GM18868 (cell line): ENCODE measurements at regions not wholly inside any gene's neighbourhood (a gene's known extent, or its start where the extent isn't known, plus 50 kb on each side); places are given as distances from the start of the nearest gene placed in this dataset.
"Not testable (repeated sequence)": the region's sequence is repeated elsewhere in the genome, so short reads cannot be mapped to it uniquely, and the experiment has no call there.

ENCODE experiments used
- ATAC-seq: cut with Tn5 transposase; IDR thresholded peaks from one replicate; pipeline ENCODE4 v1.9.1; 2021; ENCODE audit warnings: mild to moderate bottlenecking, moderate library complexity; ENCODE audit not compliant: unreplicated experiment

DNA sequence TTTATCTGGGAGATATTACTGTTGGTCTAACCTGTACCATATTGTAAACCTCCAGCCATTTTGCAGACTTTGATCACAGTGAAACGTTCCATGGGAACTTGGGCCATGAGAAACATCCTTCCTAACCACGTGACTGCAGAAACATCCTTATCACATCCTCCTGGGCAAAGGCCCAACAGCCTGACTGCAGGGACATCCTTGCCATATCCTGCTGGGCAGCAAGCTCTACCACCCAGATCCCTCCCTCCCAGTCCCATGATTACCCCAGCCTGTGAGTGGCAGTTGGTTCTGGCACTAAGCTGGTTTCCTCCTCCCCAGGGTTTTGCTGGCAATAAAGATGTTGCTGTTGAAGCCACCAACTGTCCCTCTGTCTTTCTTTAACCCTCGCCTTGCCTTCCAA is 201.2 kb downstream of the POTEC start:
- ATAC-seq: not testable (repeated sequence)

DNA sequence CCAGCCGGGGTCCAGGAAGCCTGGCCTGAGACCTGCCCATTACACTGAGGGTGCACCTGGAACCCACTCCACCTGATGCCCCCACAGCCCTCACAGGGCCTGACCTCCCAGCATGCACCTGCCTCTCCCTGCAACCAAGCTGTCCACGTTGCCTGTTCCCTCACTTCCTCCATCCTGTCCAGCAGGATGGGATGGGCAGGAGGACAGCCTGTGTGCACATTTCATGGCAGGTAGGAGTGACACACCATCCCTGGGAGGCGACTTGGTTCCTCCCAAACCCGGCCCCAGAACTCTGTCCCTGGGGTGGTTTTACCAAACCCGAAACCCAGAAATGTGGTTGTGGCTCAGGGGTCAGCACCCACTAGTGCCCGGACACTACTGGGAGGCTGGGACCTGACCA is 203.8 kb upstream of the ZNF519 start:
- ATAC-seq: not testable (repeated sequence)

DNA sequence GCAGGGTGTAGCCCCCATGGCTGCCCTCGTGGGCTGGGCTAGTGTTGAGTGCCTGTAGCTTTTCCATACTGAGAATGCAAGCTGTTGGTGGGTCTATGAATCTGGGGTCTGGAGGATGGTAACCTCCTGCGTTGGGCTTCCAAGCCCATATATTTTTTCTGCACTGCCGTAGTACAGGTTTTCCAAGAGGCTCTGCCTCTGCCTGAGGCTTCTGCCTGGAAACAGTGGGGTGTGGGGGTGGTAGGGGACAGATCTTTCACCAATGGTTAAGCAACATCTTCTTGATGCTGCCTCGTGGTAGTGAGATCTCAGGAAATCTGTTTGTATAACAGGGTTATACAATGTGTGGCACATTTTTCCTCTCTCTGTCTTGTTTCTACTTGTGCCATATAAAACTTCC is 189.0 kb upstream of the ZNF519 start:
- ATAC-seq: not testable (repeated sequence)

DNA sequence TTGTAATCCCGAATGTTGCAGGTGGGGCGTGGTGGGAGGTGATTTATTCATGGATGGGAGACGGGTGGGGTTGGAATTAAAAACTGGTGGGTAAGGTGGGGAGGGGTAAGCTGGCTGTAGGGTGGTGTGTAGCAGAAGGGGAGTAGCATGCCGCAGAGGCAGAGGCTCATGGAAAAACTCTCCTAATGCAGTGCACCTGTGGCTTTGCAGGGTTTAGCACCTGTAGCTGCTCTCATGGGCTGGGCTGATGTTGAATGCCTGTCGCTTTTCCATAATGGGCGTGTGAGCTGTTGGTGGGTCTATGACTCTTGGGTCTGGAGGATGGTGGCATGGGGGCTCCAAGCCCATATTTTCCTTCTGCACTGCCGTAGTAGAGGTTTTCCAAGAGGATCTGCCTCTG is 169.0 kb upstream of the ZNF519 start:
- not testable (repeated sequence) for ATAC-seq

DNA sequence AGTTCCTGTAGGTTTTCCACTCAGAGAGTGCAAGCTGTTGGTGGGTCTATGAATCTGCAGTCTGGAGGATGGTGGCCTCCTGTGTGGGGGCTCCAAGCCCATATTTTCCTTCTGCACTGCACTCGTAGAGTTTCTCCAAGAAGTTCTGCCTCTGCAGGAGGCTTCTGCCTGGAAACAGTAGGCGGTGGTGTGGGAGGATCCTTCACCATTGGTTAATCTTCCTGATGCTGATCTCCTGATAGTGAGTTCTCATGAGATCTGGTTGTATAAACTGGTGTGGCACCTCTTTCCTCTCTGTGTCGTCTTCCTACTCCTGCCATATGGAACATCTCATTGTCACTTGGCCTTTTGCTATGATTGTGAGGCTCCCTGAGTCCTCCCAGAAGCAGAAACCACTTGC is 162.8 kb upstream of the ZNF519 start:
- not testable (repeated sequence) for ATAC-seq

DNA sequence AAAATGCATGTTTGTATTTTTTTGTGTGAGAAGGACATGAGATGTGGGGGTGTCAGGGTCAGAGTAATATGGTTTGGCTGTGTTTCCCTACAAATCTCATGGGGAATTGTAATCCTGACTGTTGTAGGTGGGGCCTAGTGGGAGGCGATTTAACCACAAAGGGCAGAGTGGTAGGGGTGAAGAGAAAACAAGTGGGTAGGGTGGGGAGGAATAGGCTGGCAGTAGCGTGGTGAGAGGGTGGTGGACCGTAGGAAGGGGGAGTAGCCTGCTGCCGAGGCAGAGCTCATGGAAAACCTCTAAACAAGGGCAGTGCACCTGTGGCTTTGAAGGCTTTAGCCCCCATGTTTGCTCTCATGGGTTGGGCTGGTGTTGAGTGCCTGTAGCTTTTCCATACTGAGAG is 152.8 kb upstream of the ZNF519 start:
- ATAC-seq: no peak

DNA sequence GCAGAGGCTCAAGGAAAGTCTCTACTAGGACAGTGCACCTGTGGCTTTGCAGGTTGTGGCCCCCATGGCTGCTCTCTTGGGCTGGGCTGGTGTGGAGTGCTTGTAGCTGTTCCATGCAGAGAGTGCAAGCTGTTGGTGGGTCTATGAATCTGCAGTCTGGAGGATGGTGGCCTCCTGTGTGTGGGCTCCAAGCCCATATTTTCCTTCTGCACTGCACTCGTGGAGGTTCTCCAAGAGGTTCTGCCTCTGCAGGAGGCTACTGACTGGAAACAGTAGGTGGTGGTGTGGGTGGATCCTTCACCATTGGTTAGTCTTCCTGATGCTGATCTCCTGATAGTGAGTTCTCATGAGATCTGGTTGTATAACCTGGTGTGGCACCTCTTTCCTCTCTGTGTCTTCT is 143.2 kb upstream of the ZNF519 start:
- ATAC-seq: not testable (repeated sequence)

DNA sequence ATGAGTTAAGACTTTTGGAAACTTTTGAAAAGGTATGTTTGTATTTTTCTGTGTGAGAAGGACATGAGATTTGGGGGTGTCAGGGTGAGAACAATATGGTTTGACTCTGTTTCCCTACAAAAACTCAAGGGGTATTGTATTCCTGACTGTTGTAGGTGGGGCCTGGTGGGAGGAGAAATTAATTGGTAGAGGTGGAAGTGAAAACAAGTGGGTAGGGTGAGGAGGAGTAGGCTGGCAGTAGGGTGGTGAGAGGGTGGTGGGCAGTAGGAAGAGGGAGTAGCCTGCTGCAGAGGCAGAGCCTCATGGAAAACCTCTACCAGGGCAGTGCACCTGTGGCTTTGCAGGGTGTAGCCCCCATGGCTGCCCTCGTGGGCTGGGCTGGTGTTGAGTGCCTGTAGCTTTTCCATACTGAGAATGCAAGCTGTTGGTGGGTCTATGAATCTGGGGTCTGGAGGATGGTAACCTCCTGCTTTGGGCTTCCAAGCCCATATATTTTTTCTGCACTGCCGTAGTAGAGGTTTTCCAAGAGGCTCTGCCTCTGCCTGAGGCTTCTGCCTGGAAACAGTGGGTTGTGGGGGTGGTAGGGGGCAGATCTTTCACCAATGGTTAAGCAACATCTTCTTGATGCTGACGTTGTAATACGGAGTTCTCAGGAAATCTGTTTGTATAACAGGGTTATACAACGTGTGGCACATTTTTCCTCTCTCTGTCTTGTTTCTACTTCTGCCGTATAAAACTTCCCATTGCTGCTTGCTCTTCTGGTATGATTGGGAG is 133.6 kb upstream of the ZNF519 start:
- not testable (repeated sequence) for ATAC-seq

DNA sequence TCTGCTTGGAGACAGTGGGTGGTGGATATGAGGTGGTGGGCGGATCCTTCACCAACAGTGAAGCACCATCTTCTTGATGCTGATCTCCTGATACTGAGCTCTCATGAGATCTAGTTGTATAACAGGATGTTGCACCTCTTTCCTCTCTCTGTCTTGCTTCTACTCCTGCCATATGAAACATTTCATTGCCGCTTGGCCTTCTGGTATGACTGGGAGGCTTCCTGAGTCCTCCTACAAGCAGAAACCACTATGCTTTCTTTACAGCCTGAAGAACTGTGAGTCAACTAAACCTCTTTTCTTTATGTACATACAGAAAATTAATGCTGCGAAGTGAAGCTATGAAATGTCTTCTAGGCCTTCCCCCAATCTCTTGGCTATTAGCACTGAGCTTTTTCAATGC is 130.6 kb upstream of the ZNF519 start:
- not testable (repeated sequence) for ATAC-seq

DNA sequence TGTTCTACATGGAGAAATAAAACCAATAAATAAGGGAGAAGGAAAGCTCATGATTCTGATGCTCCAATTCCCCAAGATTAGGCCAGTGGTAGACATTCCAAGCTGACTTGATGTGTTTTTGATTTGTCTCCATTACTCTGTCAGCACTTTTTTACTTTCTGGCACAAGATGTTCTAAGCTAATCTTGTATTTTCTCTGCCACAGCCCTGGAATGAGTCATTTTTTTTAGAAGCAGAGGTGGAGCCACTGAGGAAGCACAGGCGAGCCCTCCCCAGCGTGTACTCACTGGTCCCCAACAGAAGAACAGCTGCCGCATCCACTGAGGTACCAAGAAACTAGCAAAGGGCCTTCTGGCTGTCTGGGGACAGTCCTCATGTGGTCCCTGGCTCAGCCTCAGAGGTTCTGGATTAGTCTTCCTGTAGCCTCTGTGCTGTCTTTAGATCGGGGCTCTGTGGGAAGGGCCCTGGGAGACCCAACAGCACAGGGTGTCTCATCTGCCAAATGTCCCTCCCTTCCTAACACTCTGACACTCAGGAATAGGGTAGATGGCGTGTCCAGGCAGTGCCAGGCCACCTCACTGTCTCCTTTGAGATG is 117.9 kb upstream of the ZNF519 start:
- not testable (repeated sequence) for ATAC-seq

DNA sequence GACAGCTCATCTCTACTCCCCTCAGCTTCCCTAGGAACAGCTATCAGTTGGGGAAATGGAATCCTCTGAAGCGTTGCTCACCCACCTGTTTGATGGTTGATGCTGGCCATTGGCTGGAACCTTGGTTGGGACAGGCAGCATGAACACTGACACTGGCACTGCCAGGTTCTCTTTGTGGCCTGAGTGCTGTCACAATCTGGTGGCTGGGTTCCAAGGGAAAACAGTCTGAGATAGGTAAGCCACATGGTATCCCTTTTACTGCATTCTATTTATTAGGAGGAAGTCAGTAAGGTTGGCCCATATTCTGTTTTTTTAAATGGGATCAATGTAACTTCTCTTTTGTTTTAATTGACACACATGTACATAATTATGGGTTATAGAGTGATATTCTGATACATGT is 107.0 kb upstream of the ZNF519 start:
- not testable (repeated sequence) for ATAC-seq

DNA sequence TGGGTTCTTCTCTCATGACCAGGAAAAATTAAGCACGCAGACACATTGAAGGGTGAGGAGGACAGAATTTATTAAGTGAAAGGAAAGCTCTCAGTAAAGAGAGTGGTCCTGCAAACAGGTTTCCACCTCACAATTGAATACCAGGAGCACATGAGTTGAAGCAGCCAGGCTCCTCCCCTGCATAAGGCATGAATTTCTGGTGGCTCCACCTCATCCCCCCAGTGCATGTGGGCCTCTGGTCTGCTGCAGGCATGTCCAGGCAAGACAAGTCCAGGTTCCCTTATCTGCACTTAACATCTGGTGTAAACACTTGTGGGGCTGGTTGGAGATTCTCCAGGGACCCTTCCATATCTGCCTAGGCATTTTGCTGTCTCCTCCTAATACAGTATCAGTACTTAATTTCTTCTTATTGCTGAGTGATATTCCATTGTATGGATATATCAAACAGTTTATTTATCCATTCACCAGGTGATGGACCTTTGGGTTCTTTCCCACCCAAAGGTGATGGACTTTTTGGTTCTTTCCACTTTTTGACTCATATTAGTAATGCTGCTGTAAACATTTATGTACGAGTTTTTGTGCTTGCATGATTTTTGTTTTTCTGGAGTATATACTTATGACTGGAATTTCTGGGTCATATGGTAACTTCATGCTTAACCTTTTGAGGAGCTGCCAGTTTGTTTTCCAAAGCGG is 104.3 kb upstream of the ZNF519 start:
- ATAC-seq: peak; percentile 54

DNA sequence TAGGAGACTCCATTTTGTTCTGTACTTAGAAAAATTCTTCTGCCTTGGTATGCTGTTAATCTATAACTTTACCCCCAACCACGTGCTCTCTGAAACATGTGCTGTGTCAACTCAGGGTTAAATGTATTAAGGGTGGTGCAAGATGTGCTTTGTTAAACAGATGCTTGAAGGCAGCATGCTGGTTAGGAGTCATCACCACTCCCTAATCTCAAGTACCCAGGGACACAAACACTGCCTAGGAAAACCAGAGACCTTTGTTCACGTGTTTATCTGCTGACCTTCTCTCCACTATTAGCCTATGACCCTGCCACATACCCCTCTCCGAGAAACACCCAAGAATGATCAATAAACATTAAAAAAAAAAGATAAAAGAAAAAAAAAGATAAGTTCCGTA is 93.0 kb upstream of the ZNF519 start:
- not testable (repeated sequence) for ATAC-seq

DNA sequence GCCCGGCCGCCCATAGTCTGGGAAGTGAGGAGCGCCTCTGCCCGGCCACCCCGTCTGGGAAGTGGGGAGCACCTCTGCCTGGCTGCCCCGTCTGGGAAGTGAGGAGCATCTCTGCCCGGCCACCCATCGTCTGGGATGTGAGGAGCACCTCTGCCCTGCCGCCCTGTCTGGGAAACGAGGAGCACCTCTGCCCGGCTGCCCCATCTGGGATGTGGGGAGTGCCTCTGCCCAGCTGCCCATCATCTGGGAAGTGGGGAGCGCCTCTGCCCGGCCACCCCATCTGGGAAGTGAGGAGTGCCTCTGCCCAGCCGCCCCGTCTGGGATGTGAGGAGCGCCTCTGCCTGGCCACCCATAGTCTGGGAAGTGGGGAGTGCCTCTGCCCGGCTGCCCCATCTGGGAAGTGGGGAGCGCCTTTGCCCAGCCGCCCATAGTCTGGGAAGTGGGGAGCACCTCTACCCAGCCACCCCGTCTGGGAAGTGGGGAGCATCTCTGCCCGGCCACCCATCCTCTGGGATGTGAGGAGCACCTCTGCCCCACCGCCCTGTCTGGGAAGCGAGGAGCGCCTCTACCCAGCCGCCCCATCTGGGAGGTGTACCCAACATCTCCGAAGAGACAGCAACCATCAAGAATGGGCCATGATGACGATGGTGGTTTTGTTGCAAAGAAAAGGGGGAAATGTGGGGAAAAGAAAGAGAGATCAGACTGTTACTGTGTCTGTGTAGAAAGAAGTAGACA is 92.5 kb upstream of the ZNF519 start:
- not testable (repeated sequence) for ATAC-seq

DNA sequence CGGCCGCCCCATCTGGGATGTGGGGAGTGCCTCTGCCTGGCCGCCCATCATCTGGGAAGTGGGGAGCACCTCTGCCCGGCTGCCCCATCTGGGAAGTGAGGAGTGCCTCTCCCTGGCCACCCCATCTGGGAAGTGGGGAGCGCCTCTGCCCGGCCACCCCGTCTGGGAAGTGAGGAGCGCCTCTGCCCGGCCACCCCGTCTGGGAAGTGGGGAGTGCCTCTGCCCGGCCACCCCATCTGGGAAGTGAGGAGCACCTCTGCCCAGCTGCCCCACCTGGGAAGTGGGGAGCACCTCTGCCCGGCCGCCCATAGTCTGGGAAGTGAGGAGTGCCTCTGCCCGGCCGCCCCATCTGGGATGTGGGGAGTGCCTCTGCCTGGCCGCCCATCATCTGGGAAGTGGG is 91.7 kb upstream of the ZNF519 start:
- ATAC-seq: not testable (repeated sequence)

DNA sequence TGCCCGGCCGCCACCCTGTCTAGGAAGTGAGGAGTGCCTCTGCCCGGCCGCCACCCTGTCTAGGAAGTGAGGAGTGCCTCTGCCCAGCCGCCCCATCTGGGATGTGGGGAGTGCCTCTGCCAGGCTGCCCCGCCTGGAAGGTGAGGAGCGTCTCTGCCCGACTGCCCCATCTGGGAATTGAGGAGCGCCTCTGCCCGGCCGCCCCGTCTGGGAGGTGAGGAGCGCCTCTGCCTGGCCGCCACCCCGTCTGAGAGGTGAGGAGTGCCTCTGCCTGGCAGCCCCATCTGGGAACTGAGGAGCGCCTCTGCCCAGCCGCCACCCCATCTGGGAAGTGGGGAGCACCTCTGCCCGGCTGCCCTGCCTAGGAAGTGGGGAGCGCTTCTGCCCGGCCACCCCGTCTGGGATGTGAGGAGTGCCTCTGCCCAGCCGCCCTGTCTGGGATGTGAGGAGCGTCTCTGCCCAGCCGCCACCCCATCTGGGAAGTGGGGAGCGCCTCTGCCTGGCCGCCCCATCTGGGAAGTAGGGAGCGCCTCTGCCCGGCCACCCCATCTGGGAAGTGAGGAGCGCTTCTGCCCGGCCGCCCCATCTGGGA is 91.1 kb upstream of the ZNF519 start:
- ATAC-seq: not testable (repeated sequence)

DNA sequence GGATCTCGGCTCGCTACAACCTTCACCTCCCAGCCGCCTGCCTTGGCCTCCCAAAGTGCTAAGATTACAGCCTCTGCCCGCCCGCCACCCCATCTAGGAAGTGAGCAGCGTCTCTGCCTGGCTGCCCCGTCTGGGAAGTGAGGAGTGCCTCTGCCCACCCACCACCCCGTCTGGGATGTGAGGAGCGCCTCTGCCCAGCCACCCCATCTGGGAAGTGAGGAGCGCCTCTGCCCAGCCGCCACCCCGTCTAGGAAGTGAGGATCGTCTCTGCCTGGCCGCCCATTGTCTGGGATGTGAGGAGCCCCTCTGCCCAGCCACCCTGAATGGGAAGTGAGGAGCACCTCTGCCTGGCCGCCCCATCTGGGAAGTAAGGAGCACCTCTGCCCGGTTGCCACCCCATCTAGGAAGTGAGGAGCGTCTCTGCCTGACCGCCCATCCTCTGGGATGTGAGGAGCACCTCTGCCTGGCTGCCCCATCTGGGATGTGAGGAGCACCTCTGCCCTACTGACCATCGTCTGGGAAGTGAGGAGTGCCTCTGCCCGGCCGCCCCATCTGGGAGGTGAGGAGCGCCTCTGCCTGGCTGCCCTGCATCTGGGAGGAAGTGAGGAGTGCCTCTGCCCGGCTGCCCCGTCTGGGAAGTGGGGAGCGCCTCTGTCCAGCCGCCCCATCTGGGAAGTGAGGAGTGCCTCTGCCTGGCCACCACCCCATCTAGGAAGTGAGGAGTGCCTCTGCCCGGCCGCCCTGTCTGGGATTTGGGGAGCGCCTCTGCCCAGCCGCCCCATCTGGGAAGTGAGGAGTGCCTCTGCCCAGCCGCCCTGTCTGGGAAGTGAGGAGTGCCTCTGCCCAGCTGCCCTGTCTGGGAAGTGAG is 90.4 kb upstream of the ZNF519 start:
- ATAC-seq: not testable (repeated sequence)

DNA sequence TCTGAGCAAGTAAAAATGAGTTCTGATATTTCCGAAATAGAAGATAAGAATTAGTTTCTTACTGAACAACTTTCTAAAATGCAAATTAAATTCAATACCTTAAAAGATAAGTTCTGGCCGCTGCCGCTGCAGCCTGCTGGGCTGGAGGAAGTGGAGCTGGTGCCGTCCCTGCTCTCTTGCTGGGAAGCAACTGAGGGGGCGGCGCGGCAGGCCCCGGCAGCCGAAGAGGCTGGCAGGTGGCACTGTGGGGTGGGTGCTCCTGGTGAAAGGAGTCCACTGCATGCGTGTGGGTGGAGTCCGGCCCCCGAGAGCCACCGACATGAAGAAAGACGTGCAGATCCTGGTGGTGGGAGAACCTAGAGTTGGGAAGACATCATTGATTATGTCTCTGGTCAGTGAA is 89.5 kb upstream of the ZNF519 start:
- ATAC-seq: no peak

DNA sequence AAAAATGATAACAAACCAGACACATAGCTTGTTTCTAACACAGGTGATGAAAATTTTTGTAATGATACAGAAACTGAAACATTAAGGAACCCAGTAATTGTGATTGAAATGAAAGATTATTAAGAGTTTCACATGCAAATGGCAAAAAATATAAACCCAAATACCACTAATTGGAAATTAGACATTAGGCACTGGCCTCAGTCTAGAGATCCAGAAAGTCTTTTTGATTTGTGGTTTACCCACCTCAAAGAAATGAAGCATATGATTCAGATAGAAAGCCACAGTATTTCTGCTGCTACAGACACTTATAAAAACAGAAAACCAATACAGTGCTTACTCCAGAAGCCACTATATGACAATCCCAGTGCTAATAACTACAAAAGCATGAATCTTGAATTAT is 83.7 kb upstream of the ZNF519 start:
- not testable (repeated sequence) for ATAC-seq

DNA sequence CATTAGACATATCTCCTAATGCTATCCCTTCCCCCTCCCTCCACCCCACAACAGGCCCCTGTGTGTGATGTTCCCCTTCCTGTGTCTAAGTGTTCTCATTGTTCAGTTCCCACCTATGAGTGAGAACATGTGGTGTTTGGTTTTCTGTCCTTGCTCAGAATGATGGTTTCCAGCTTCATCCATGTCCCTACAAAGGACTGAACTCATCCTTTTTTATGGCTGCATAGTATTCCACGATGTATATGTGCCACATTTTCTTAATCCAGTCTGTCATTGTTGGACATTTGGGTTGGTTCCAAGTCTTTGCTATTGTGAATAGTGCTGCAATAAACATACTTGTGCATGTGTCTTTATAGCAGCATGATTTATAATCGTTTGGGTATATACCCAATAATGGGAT is 71.2 kb upstream of the ZNF519 start:
- not testable (repeated sequence) for ATAC-seq
